HepG2 (cell line): ENCODE measurements at regions not wholly inside any gene's neighbourhood (a gene's known extent, or its start where the extent isn't known, plus 50 kb on each side); places are given as distances from the start of the nearest gene placed in this dataset.

ENCODE experiments used
- ATF4 ChIP-seq, 2 experiments: fragments of 450-650 bp in 1 of 2; sonication (generic) in 1 of 2; formaldehyde crosslinking; IDR thresholded peaks; 2 replicates each; pipeline versions ENCODE4 v1.5.0 to v1.8.0; 2020 to 2022; ENCODE audit warnings: mild to moderate bottlenecking in 1 of 2, missing genetic modification reagents in 1 of 2
- BORCS8-MEF2B ChIP-seq: sonication (generic); formaldehyde crosslinking; IDR thresholded peaks from 2 replicates; pipeline ENCODE4 v1.8.0; 2022; ENCODE audit warnings: mild to moderate bottlenecking, missing genetic modification reagents
- CBX2 ChIP-seq, 2 experiments: fragments of 200-600 bp in 1 of 2; sonication (generic); formaldehyde crosslinking in 1 of 2; IDR thresholded peaks; 2 replicates each; pipeline versions ENCODE4 v1.7.0 to v1.8.1; 2018 to 2022; ENCODE audit warnings: low read depth in 2 of 2, low read length in 1 of 2, mild to moderate bottlenecking in 1 of 2, missing genetic modification reagents in 1 of 2
- EP300 ChIP-seq, 3 experiments: sonication (generic) in 1 of 3; formaldehyde crosslinking in 1 of 3; IDR thresholded peaks; 2 replicates each; pipeline versions ENCODE4 v1.5.1 to v1.6.1; 2011 to 2020; ENCODE audit warnings: low read depth in 2 of 3, low read length in 2 of 3, borderline replicate concordance in 1 of 3, improper control_type of control experiment in 1 of 3, mild to moderate bottlenecking in 1 of 3, missing genetic modification reagents in 1 of 3, moderate library complexity in 1 of 3
- HNF4A ChIP-seq: sonication (generic); formaldehyde crosslinking; IDR thresholded peaks from 2 replicates; pipeline ENCODE4 v1.4.0; 2020; ENCODE audit warnings: missing genetic modification reagents
- HNF4G ChIP-seq, 2 experiments: sonication (generic) in 1 of 2; formaldehyde crosslinking in 1 of 2; IDR thresholded peaks; 2 replicates each; pipeline versions ENCODE4 v1.4.0 to v1.6.1; 2011 to 2020; ENCODE audit warnings: borderline replicate concordance in 2 of 2, low read depth in 2 of 2, mild to moderate bottlenecking in 2 of 2, low read length in 1 of 2, missing genetic modification reagents in 1 of 2, moderate library complexity in 1 of 2
- IKZF5 ChIP-seq: IDR thresholded peaks from 2 replicates; pipeline ENCODE4 v1.6.1; 2018; ENCODE audit warnings: missing genetic modification reagents, mild to moderate bottlenecking, missing compliant biosample characterization
- MBD4 ChIP-seq: IDR thresholded peaks from 2 replicates; pipeline ENCODE4 v1.6.1; 2012; ENCODE audit warnings: low read length, inconsistent platforms, borderline replicate concordance
- MED1 ChIP-seq: sonication (generic); formaldehyde crosslinking; IDR thresholded peaks from 2 replicates; pipeline ENCODE4 v1.4.0; 2020; ENCODE audit warnings: missing genetic modification reagents
- PATZ1 ChIP-seq: sonication (generic); formaldehyde crosslinking; IDR thresholded peaks from 2 replicates; pipeline ENCODE4 v1.4.0; 2020; ENCODE audit warnings: missing genetic modification reagents
- SOX13 ChIP-seq, 3 experiments: fragments of 450-650 bp in 1 of 3; sonication (generic) in 1 of 3; formaldehyde crosslinking in 1 of 3; IDR thresholded peaks in 2 of 3; conservative IDR thresholded peaks in 1 of 3; 2 replicates each; pipeline versions ENCODE4 v1.5.0 to v1.6.1; 2016 to 2020; ENCODE audit warnings: antibody characterized with exemption in 1 of 3, mild to moderate bottlenecking in 1 of 3, missing compliant biosample characterization in 1 of 3, missing genetic modification reagents in 1 of 3, moderate library complexity in 1 of 3
- USF2 ChIP-seq, 2 experiments: sonication (generic) in 1 of 2; formaldehyde crosslinking in 1 of 2; IDR thresholded peaks; 2 replicates each; pipeline versions ENCODE4 v1.5.1 to v1.6.1; 2011 to 2020; ENCODE audit warnings: borderline replicate concordance in 1 of 2, low read depth in 1 of 2, low read length in 1 of 2, mild to moderate bottlenecking in 1 of 2, missing genetic modification reagents in 1 of 2, moderate library complexity in 1 of 2
- ZBTB37 ChIP-seq: sonication (generic); formaldehyde crosslinking; IDR thresholded peaks from 2 replicates; pipeline ENCODE4 v1.4.0; 2020; ENCODE audit warnings: mild to moderate bottlenecking, missing genetic modification reagents
- ZFY ChIP-seq: sonication (generic); formaldehyde crosslinking; IDR thresholded peaks from 2 replicates; pipeline ENCODE4 v1.4.0; 2020; ENCODE audit warnings: missing genetic modification reagents
- ZMYM3 ChIP-seq: sonication (generic); formaldehyde crosslinking; IDR thresholded peaks from 2 replicates; pipeline ENCODE4 v1.5.1; 2020; ENCODE audit warnings: mild to moderate bottlenecking, missing genetic modification reagents
- ZNF639 ChIP-seq: conservative IDR thresholded peaks from 2 replicates; pipeline ENCODE4 v1.6.1; 2018; ENCODE audit warnings: missing genetic modification reagents
- ZSCAN25 ChIP-seq: sonication (generic); formaldehyde crosslinking; IDR thresholded peaks from 2 replicates; pipeline ENCODE4 v1.8.0; 2022; ENCODE audit warnings: mild to moderate bottlenecking, missing genetic modification reagents

GRCh38 chr10:43867113-43867512, 218.4 kb upstream of the ZNF32 start (continued):
- TF ChIP-seq EP300 (IDR thresholded peaks at IDR 0.05; ENCODE audit: low read depth in 2 of 2, low read length in 2 of 2) = peak in 1 of 2 experiments; percentile 26; a peak in 1 of 4 replicates
- TF ChIP-seq EP300 (CRISPR knock-in tag; IDR thresholded peaks at IDR 0.05; ENCODE audit: borderline replicate concordance) = no peak
- no peak for TF ChIP-seq ZBTB37
- TF ChIP-seq PATZ1 (CRISPR knock-in tag) = 0 out of 2 replicates have a peak, but pooled peaks have one; percentile 21
- no peak; the same call in 1 of the 2 replicates for TF ChIP-seq SOX13 (IDR thresholded peaks at IDR 0.05)
- peak in 1 of 2 experiments; percentile 67; a peak in 1 of 4 replicates for TF ChIP-seq SOX13 (CRISPR knock-in tag; conservative IDR thresholded peaks at IDR 0.05 in 1 of 2, IDR thresholded peaks at IDR 0.05 in 1 of 2)
- no peak for TF ChIP-seq CBX2 (IDR thresholded peaks at IDR 0.05; ENCODE audit: low read depth, low read length)
- no peak for TF ChIP-seq CBX2 (CRISPR knock-in tag; IDR thresholded peaks at IDR 0.05; ENCODE audit: low read depth)
- TF ChIP-seq USF2 (IDR thresholded peaks at IDR 0.05; ENCODE audit: low read depth, low read length) = no peak
- 0 out of 2 replicates have a peak, but pooled peaks have one; percentile 29 for TF ChIP-seq USF2 (CRISPR knock-in tag; IDR thresholded peaks at IDR 0.05; ENCODE audit: borderline replicate concordance)
- peak; percentile 75 for TF ChIP-seq HNF4A (CRISPR knock-in tag)
- no peak for TF ChIP-seq ATF4 (CRISPR knock-in tag; IDR thresholded peaks at IDR 0.05)
- peak; percentile 24; the same call in 1 of the 2 replicates for TF ChIP-seq MED1 (CRISPR knock-in tag)
- TF ChIP-seq ZNF639 = no peak
- TF ChIP-seq ZMYM3 = no peak
- 0 out of 2 replicates have a peak, but pooled peaks have one; percentile 29 for TF ChIP-seq BORCS8-MEF2B
- 0 out of 2 replicates have a peak, but pooled peaks have one; percentile 11 for TF ChIP-seq HNF4G (IDR thresholded peaks at IDR 0.05; ENCODE audit: borderline replicate concordance, low read depth, low read length)
- TF ChIP-seq HNF4G (CRISPR knock-in tag; IDR thresholded peaks at IDR 0.05; ENCODE audit: borderline replicate concordance, low read depth) = no peak
- TF ChIP-seq ZSCAN25 (CRISPR knock-in tag) = peak; percentile 41; the same call in 1 of the 2 replicates
- TF ChIP-seq MBD4 = no peak
- TF ChIP-seq ZFY (CRISPR knock-in tag) = 0 out of 2 replicates have a peak, but pooled peaks have one; percentile 26
- TF ChIP-seq IKZF5 (CRISPR knock-in tag) = 0 out of 2 replicates have a peak, but pooled peaks have one; percentile 29
